Brain microvascular endothelial cell (primary cell): ENCODE measurements at regions not wholly inside any gene's neighbourhood (a gene's known extent, or its start where the extent isn't known, plus 50 kb on each side); places are given as distances from the start of the nearest gene placed in this dataset.

Experiments used
- DNase-seq: peaks from one replicate; pipeline ENCODE4 v3.0.0-alpha.2; 2020
- H3K27ac ChIP-seq: fragments of 250-450 bp; sonication (Bioruptor Pico); 2 replicates; pipeline ENCODE4 v1.5.1; 2020; ENCODE audit warnings: mild to moderate bottlenecking, moderate library complexity
- H3K27me3 ChIP-seq: fragments of 250-450 bp; sonication (Bioruptor Pico); replicated peaks from 2 replicates; pipeline ENCODE4 v1.5.1; 2020; ENCODE audit warnings: mild to moderate bottlenecking
- H3K36me3 ChIP-seq: fragments of 250-450 bp; sonication (Bioruptor Pico); replicated peaks from 2 replicates; pipeline ENCODE4 v1.5.1; 2020; ENCODE audit warnings: mild to moderate bottlenecking
- H3K4me3 ChIP-seq: 2 replicates; pipeline ENCODE4 v1.5.1; 2011; ENCODE audit warnings: low read depth, mild to moderate bottlenecking, control low read depth, low read length, moderate library complexity
- CTCF ChIP-seq: IDR thresholded peaks from 2 replicates; pipeline ENCODE4 v1.5.1; 2011; ENCODE audit warnings: low read depth, mild to moderate bottlenecking, moderate library complexity, low read length, control low read depth, inconsistent platforms; ENCODE audit errors: missing control alignments
- in situ Hi-C: cut with HindIII; loops from 2 replicates; pipeline ENCODE4 v1.10.0; 2017; ENCODE audit warnings: low sequenced_read_pairs, low pct_ligation_motif_present

- DNase-seq = no peak
- in situ Hi-C loops = no loop called here
- Histone ChIP-seq H3K4me3 (no peak overlapping the region), H3K36me3 (no peaks in the 10 kb centered on the region), H3K27ac (no peak overlapping the region), H3K27me3 (no peaks in the 10 kb centered on the region)
- TF ChIP-seq CTCF = no peak
Observed at GRCh38 chr9:28899926-28900325, 1326.6 kb upstream of the C9orf72 start.

- Histone ChIP-seq H3K36me3 (no peaks in the 10 kb centered on the region), H3K4me3 (no peak overlapping the region), H3K27me3 (no peaks in the 10 kb centered on the region), H3K27ac (no peak overlapping the region)
- TF ChIP-seq CTCF = no peak
- DNase-seq = no peak
- in situ Hi-C loops = no loop called here
Observed at GRCh38 chr9:28900406-28900805, 1327.1 kb upstream of the C9orf72 start.

GRCh38 chr9:28909526-28909925, 1336.2 kb upstream of the C9orf72 start:
- H3K36me3 ChIP-seq = no peaks in the 10 kb centered on the region
- no peak overlapping the region for H3K27ac ChIP-seq
- no peak for TF ChIP-seq CTCF
- no peak overlapping the region for H3K4me3 ChIP-seq
- DNase-seq = no peak
- in situ Hi-C loops = no loop called here
- H3K27me3 ChIP-seq = no peaks in the 10 kb centered on the region

- H3K4me3 ChIP-seq = no peak overlapping the region
- H3K27ac ChIP-seq = no peak overlapping the region
- DNase-seq = no peak
- H3K27me3 ChIP-seq = no peaks in the 10 kb centered on the region
- no peaks in the 10 kb centered on the region for H3K36me3 ChIP-seq
- no peak for TF ChIP-seq CTCF
- in situ Hi-C loops = no loop called here
Observed at GRCh38 chr9:28912621-28913020, 1339.3 kb upstream of the C9orf72 start.

- no peak overlapping the region for H3K27ac ChIP-seq
- in situ Hi-C loops = no loop called here
Observed at GRCh38 chr9:28915202-28915930, 1342.1 kb upstream of the C9orf72 start.

More at GRCh38 chr9:28915202-28915930, 1342.1 kb upstream of the C9orf72 start:
- no peak for DNase-seq
- no peak overlapping the region for H3K4me3 ChIP-seq
- H3K36me3 ChIP-seq = no peaks in the 10 kb centered on the region
- H3K27me3 ChIP-seq = no peaks in the 10 kb centered on the region
- TF ChIP-seq CTCF = no peak
